ENCODE measurements at regions not wholly inside any gene's neighbourhood (a gene's known extent, or its start where the extent isn't known, plus 50 kb on each side); places are given as distances from the start of the nearest gene placed in this dataset.

GRCh38 chr2:189337656-189338055, 103.6 kb upstream of the WDR75 start:
- no peak overlapping the region for H3K4me3 ChIP-seq (ENCODE audit: low read length)
- no peaks in the 10 kb centered on the region for H3K27me3 ChIP-seq (ENCODE audit: control insufficient read depth, low read length)
- H3K9me3 ChIP-seq (ENCODE audit: control insufficient read depth, insufficient read depth, low read length), result no peaks in the 10 kb centered on the region
- no peak for TF ChIP-seq CTCF (IDR thresholded peaks at IDR 0.05; ENCODE audit: low read depth, low read length, poor library complexity, severe bottlenecking)
- no peak for TF ChIP-seq EZH2phosphoT487 (IDR thresholded peaks at IDR 0.05; ENCODE audit: borderline replicate concordance, low read length)
- no peaks in the 10 kb centered on the region for H3F3A ChIP-seq (ENCODE audit: control insufficient read depth, insufficient read depth)
- no peaks in the 10 kb centered on the region for H4K20me1 ChIP-seq (ENCODE audit: control insufficient read depth, insufficient read depth, low read depth, low read length)
- no peaks in the 10 kb centered on the region for H3K79me2 ChIP-seq (ENCODE audit: control insufficient read depth, low read length)
- H3K4me1 ChIP-seq (ENCODE audit: control insufficient read depth, low read length), result no peaks in the 10 kb centered on the region
- H3K36me3 ChIP-seq (ENCODE audit: control insufficient read depth, low read length), result no peaks in the 10 kb centered on the region
- H3K9me2 ChIP-seq (replicated peaks; ENCODE audit: control insufficient read depth, low read length), result no peaks in the 10 kb centered on the region; the same call in none of the 2 replicates
- no peak overlapping the region for H3K27ac ChIP-seq (ENCODE audit: low read depth, low read length)
- H3K4me2 ChIP-seq (ENCODE audit: low read length), result no peak overlapping the region

- H4K20me1 ChIP-seq (ENCODE audit: control insufficient read depth, insufficient read depth, low read depth, low read length), result no peaks in the 10 kb centered on the region
- H3K79me2 ChIP-seq (ENCODE audit: control insufficient read depth, low read length), result no peaks in the 10 kb centered on the region
- no peaks in the 10 kb centered on the region for H3K9me3 ChIP-seq (ENCODE audit: control insufficient read depth, insufficient read depth, low read length)
- H3K4me1 ChIP-seq (ENCODE audit: control insufficient read depth, low read length), result no peaks in the 10 kb centered on the region
- no peaks in the 10 kb centered on the region for H3F3A ChIP-seq (ENCODE audit: control insufficient read depth, insufficient read depth)
- no peak overlapping the region for H3K27ac ChIP-seq (ENCODE audit: low read depth, low read length)
- H3K36me3 ChIP-seq (ENCODE audit: control insufficient read depth, low read length), result no peaks in the 10 kb centered on the region
- no peak overlapping the region for H3K4me3 ChIP-seq (ENCODE audit: low read length)
- no peaks in the 10 kb centered on the region for H3K27me3 ChIP-seq (ENCODE audit: control insufficient read depth, low read length)
- H3K4me2 ChIP-seq (ENCODE audit: low read length), result no peak overlapping the region
- TF ChIP-seq CTCF (IDR thresholded peaks at IDR 0.05; ENCODE audit: low read depth, low read length, poor library complexity, severe bottlenecking) (no peak), EZH2phosphoT487 (IDR thresholded peaks at IDR 0.05; ENCODE audit: borderline replicate concordance, low read length) (no peak)
- no peaks in the 10 kb centered on the region; the same call in none of the 2 replicates for H3K9me2 ChIP-seq (replicated peaks; ENCODE audit: control insufficient read depth, low read length)
These were observed 103.2 kb upstream of the WDR75 start for GRCh38 chr2:189338115-189338514.

GRCh38 chr2:189341077-189341476, 100.2 kb upstream of the WDR75 start:
- Histone ChIP-seq H3K4me1 (ENCODE audit: control insufficient read depth, low read length) (no peaks in the 10 kb centered on the region), H3K79me2 (ENCODE audit: control insufficient read depth, low read length) (no peaks in the 10 kb centered on the region), H3K9me2 (replicated peaks; ENCODE audit: control insufficient read depth, low read length) (no peaks in the 10 kb centered on the region; the same call in none of the 2 replicates), H3K27me3 (ENCODE audit: control insufficient read depth, low read length) (no peaks in the 10 kb centered on the region), H3F3A (ENCODE audit: control insufficient read depth, insufficient read depth) (no peaks in the 10 kb centered on the region), H4K20me1 (ENCODE audit: control insufficient read depth, insufficient read depth, low read depth, low read length) (no peaks in the 10 kb centered on the region), H3K36me3 (ENCODE audit: control insufficient read depth, low read length) (no peaks in the 10 kb centered on the region), H3K4me2 (ENCODE audit: low read length) (no peak overlapping the region), H3K27ac (ENCODE audit: low read depth, low read length) (no peak overlapping the region), H3K4me3 (ENCODE audit: low read length) (no peak overlapping the region), H3K9me3 (ENCODE audit: control insufficient read depth, insufficient read depth, low read length) (no peaks in the 10 kb centered on the region)
- TF ChIP-seq EZH2phosphoT487 (IDR thresholded peaks at IDR 0.05; ENCODE audit: borderline replicate concordance, low read length) (no peak), CTCF (IDR thresholded peaks at IDR 0.05; ENCODE audit: low read depth, low read length, poor library complexity, severe bottlenecking) (no peak)

Data from DOHH2 (cell line).